ENCODE measurements at regions not wholly inside any gene's neighbourhood (a gene's known extent, or its start where the extent isn't known, plus 50 kb on each side); places are given as distances from the start of the nearest gene placed in this dataset.

DNA sequence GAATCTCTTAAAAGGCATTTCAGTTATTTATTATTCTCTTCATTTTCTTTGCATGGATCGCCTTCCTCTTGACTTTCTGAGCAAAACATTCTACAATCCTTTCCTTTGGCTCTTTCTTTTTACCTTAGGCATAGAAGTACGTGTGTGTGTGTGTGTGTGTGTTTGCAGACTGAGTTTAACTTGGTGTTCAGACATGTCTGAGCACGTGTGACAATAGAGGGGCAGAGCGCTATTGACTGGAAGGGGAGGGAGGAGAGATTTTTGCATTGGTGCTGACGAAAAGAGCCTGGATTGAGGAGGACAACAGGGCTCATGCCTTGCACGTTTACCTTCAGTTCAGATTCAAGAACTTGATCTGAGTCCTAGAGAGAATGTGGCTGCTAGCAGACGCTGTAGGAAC, 129.8 kb downstream of the SEC23IP start:
- TF ChIP-seq POLR2A (IDR thresholded peaks at IDR 0.05) = no peak
- TF ChIP-seq, protein P1, sequence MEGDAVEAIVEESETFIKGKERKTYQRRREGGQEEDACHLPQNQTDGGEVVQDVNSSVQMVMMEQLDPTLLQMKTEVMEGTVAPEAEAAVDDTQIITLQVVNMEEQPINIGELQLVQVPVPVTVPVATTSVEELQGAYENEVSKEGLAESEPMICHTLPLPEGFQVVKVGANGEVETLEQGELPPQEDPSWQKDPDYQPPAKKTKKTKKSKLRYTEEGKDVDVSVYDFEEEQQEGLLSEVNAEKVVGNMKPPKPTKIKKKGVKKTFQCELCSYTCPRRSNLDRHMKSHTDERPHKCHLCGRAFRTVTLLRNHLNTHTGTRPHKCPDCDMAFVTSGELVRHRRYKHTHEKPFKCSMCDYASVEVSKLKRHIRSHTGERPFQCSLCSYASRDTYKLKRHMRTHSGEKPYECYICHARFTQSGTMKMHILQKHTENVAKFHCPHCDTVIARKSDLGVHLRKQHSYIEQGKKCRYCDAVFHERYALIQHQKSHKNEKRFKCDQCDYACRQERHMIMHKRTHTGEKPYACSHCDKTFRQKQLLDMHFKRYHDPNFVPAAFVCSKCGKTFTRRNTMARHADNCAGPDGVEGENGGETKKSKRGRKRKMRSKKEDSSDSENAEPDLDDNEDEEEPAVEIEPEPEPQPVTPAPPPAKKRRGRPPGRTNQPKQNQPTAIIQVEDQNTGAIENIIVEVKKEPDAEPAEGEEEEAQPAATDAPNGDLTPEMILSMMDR (IDR thresholded peaks at IDR 0.05) = no peak
- no peak for TF ChIP-seq POLR2AphosphoS5 (IDR thresholded peaks at IDR 0.05; ENCODE audit: insufficient read depth in 1 of 2, low read depth in 1 of 2)
